Astrocyte of the cerebellum (primary cell): ENCODE measurements at regions not wholly inside any gene's neighbourhood (a gene's known extent, or its start where the extent isn't known, plus 50 kb on each side); places are given as distances from the start of the nearest gene placed in this dataset.
A peak's percentile ranks its signal among the peaks of the same experiment; 100 is the strongest.

Source experiments
- DNase-seq: peaks from one replicate; pipeline ENCODE4 v3.0.0-alpha.2; 2011; ENCODE audit warnings: low read depth
- H3K4me3 ChIP-seq: 2 replicates; pipeline ENCODE4 v1.5.1; 2011; ENCODE audit warnings: mild to moderate bottlenecking, low read depth, low read length, moderate library complexity
- CTCF ChIP-seq: IDR thresholded peaks from 2 replicates; pipeline ENCODE4 v1.5.1; 2012; ENCODE audit warnings: low read length, low read depth, moderate library complexity, mild to moderate bottlenecking; ENCODE audit errors: missing control alignments
- in situ Hi-C: cut with HindIII; loops from 2 replicates; pipeline ENCODE4 v1.10.0; 2017; ENCODE audit warnings: low sequenced_read_pairs

GRCh38 chr5:56601641-56602071 lies 213.7 kb upstream of the MAP3K1 start:
- in situ Hi-C loops = no loop called here

GRCh38 chr5:56598941-56599340 lies 216.4 kb upstream of the MAP3K1 start:
- no peak for DNase-seq
- in situ Hi-C loops = no loop called here

More at GRCh38 chr5:56601641-56602071, 213.7 kb upstream of the MAP3K1 start:
- DNase-seq = peak; percentile 63
- no peak overlapping the region for H3K4me3 ChIP-seq
- no peak for TF ChIP-seq CTCF

GRCh38 chr5:56596155-56596554 lies 219.2 kb upstream of the MAP3K1 start:
- in situ Hi-C loops = no loop called here
- DNase-seq = no peak
- no peak overlapping the region for H3K4me3 ChIP-seq
- no peak for TF ChIP-seq CTCF

More at GRCh38 chr5:56598941-56599340, 216.4 kb upstream of the MAP3K1 start:
- TF ChIP-seq CTCF = no peak
- no peak overlapping the region for H3K4me3 ChIP-seq

- in situ Hi-C loops = no loop called here
- peak; percentile 52 for DNase-seq
- TF ChIP-seq CTCF = no peak
- H3K4me3 ChIP-seq = no peak overlapping the region
Measured at GRCh38 chr5:56595566-56595965, 219.8 kb upstream of the MAP3K1 start.

GRCh38 chr5:56594792-56595191 lies 220.6 kb upstream of the MAP3K1 start:
- DNase-seq = no peak
- no peak for TF ChIP-seq CTCF
- H3K4me3 ChIP-seq = no peak overlapping the region
- in situ Hi-C loops = no loop called here

- in situ Hi-C loops = no loop called here
- no peak for TF ChIP-seq CTCF
- no peak overlapping the region for H3K4me3 ChIP-seq
- no peak for DNase-seq
Measured at GRCh38 chr5:56591081-56591480, 224.3 kb upstream of the MAP3K1 start.

- in situ Hi-C loops = no loop called here
- TF ChIP-seq CTCF = no peak
- DNase-seq = no peak
- no peak overlapping the region for H3K4me3 ChIP-seq
Measured at GRCh38 chr5:56589481-56589860, 225.9 kb upstream of the MAP3K1 start.
